OCI-LY1 (cell line): ENCODE measurements at regions not wholly inside any gene's neighbourhood (a gene's known extent, or its start where the extent isn't known, plus 50 kb on each side); places are given as distances from the start of the nearest gene placed in this dataset.

Source experiments
- H2AFZ ChIP-seq: fragments of 200-600 bp; sonication (generic), shearing (Covaris generic); 2 replicates; pipeline ENCODE4 v1.6.0; 2014; ENCODE audit warnings: antibody characterized with exemption, mild to moderate bottlenecking, low read length
- H3F3A ChIP-seq: fragments of 200-600 bp; sonication (generic), shearing (Covaris generic); 2 replicates; pipeline ENCODE4 v1.6.0; 2014; ENCODE audit warnings: mild to moderate bottlenecking, antibody characterized with exemption, low read length, moderate library complexity; ENCODE audit not compliant: insufficient read depth
- H3K27ac ChIP-seq: fragments of 200-600 bp; sonication (generic); 2 replicates; pipeline ENCODE4 v1.5.1; 2014; ENCODE audit warnings: low read length, mixed run types, mild to moderate bottlenecking, low read depth; ENCODE audit not compliant: poor library complexity, severe bottlenecking
- H3K27me3 ChIP-seq: fragments of 200-600 bp; sonication (generic); 2 replicates; pipeline ENCODE4 v1.6.0; 2014; ENCODE audit warnings: antibody characterized with exemption, mild to moderate bottlenecking, low read length, moderate library complexity; ENCODE audit not compliant: insufficient read depth
- H3K36me3 ChIP-seq: fragments of 200-600 bp; sonication (generic); 2 replicates; pipeline ENCODE4 v1.6.1; 2014; ENCODE audit warnings: mild to moderate bottlenecking, antibody characterized with exemption, low read length, moderate library complexity, mixed read lengths; ENCODE audit not compliant: insufficient read depth
- H3K4me1 ChIP-seq: fragments of 200-600 bp; sonication (generic); 2 replicates; pipeline ENCODE4 v1.5.1; 2014; ENCODE audit warnings: mild to moderate bottlenecking, low read length, moderate library complexity; ENCODE audit not compliant: insufficient read depth, severe bottlenecking
- H3K4me2 ChIP-seq: fragments of 200-600 bp; sonication (generic), shearing (Covaris generic); 2 replicates; pipeline ENCODE4 v1.6.1; 2014; ENCODE audit warnings: low read length
- H3K4me3 ChIP-seq: fragments of 200-600 bp; sonication (generic); 2 replicates; pipeline ENCODE4 v1.5.1; 2014; ENCODE audit warnings: low read length, low read depth, mild to moderate bottlenecking, mixed read lengths; ENCODE audit not compliant: poor library complexity, severe bottlenecking
- H3K79me2 ChIP-seq: fragments of 200-600 bp; shearing (Covaris generic); 2 replicates; pipeline ENCODE4 v1.6.1; 2016; ENCODE audit warnings: mixed run types, low read length, mixed read lengths; ENCODE audit not compliant: insufficient read depth
- H3K9ac ChIP-seq: fragments of 200-600 bp; sonication (generic), shearing (Covaris generic); 2 replicates; pipeline ENCODE4 v1.6.1; 2014; ENCODE audit warnings: mild to moderate bottlenecking, low read length, mixed read lengths
- H3K9me2 ChIP-seq: fragments of 200-600 bp; sonication (generic), shearing (Covaris generic); 2 replicates; pipeline ENCODE4 v1.6.1; 2014; ENCODE audit warnings: low read depth, mild to moderate bottlenecking, low read length, mixed read lengths
- H3K9me3 ChIP-seq: fragments of 200-600 bp; shearing (Covaris generic); 2 replicates; pipeline ENCODE4 v1.6.1; 2014; ENCODE audit warnings: low read length, mixed read lengths
- H4K20me1 ChIP-seq: fragments of 200-600 bp; sonication (generic), shearing (Covaris generic); 2 replicates; pipeline ENCODE4 v1.6.0; 2016; ENCODE audit warnings: mild to moderate bottlenecking, low read length; ENCODE audit not compliant: insufficient read depth
- EZH2 ChIP-seq: fragments of 200-600 bp; sonication (generic), shearing (Covaris generic); IDR thresholded peaks from 2 replicates; pipeline ENCODE4 v1.8.0; 2017; ENCODE audit warnings: borderline replicate concordance, mixed run types, mild to moderate bottlenecking, antibody characterized with exemption, low read length, moderate library complexity, mixed read lengths
- TF ChIP-seq, protein P1 (sequence below): fragments of 200-600 bp; sonication (generic), shearing (Covaris generic); IDR thresholded peaks from 2 replicates; pipeline ENCODE4 v1.5.1; 2017; ENCODE audit warnings: mild to moderate bottlenecking, antibody characterized with exemption, low read length, moderate library complexity, mixed read lengths

DNA sequence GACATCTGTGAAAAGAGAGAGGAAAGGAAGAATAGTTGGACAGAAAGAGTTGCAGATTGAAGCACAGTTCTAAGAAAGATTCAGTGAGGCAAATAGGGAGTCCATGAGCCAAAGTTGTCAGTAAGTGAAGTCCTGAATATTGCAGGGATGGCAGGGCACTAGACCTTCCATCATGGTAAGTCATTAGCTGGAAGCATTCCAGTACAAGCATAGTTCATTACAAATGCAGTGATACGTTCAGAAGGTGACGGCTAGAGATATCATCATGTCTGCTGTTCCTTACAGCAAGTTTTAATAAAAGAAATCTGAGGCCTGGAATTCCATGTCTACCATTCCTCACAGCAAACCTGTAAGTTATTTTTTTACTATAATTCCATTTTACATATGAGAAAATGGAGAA lies 720.1 kb downstream of the GBE1 start:
- no peaks in the 10 kb centered on the region for H3K9me2 ChIP-seq
- H3K4me2 ChIP-seq, result no peak overlapping the region
- no peaks in the 10 kb centered on the region for H3K27me3 ChIP-seq
- H3K4me1 ChIP-seq, result no peaks in the 10 kb centered on the region
- no peaks in the 10 kb centered on the region for H3K9me3 ChIP-seq
- H3F3A ChIP-seq, result no peaks in the 10 kb centered on the region
- H4K20me1 ChIP-seq, result no peaks in the 10 kb centered on the region
- no peaks in the 10 kb centered on the region for H3K36me3 ChIP-seq
- H3K4me3 ChIP-seq, result no peak overlapping the region
- H3K27ac ChIP-seq, result no peak overlapping the region
- TF ChIP-seq, protein P1, sequence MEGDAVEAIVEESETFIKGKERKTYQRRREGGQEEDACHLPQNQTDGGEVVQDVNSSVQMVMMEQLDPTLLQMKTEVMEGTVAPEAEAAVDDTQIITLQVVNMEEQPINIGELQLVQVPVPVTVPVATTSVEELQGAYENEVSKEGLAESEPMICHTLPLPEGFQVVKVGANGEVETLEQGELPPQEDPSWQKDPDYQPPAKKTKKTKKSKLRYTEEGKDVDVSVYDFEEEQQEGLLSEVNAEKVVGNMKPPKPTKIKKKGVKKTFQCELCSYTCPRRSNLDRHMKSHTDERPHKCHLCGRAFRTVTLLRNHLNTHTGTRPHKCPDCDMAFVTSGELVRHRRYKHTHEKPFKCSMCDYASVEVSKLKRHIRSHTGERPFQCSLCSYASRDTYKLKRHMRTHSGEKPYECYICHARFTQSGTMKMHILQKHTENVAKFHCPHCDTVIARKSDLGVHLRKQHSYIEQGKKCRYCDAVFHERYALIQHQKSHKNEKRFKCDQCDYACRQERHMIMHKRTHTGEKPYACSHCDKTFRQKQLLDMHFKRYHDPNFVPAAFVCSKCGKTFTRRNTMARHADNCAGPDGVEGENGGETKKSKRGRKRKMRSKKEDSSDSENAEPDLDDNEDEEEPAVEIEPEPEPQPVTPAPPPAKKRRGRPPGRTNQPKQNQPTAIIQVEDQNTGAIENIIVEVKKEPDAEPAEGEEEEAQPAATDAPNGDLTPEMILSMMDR, result no peak
- TF ChIP-seq EZH2, result no peak
- H3K79me2 ChIP-seq, result no peaks in the 10 kb centered on the region
- no peak overlapping the region for H3K9ac ChIP-seq
- no peak overlapping the region for H2AFZ ChIP-seq

DNA sequence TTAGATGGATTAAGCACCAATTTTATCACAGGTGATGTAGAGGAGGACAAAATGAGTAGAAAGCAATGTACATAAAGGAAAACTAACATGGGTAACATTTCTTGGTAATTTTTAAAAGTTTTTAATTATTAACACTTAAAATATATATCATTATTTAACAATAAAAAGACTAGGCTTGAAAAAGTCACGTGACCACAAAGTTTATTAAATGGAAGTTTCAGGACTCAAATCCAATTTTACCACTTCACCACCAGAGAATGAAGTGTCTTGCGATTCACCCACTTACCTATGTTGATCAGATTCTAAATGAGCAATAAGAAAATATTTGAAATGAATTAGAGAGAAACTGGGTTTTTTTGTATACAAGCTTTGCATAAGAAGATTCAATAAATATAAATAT lies 721.3 kb downstream of the GBE1 start:
- Histone ChIP-seq H3K27me3 (no peaks in the 10 kb centered on the region), H4K20me1 (no peaks in the 10 kb centered on the region), H3F3A (no peaks in the 10 kb centered on the region), H3K9ac (no peak overlapping the region), H2AFZ (no peak overlapping the region), H3K4me1 (no peaks in the 10 kb centered on the region), H3K9me2 (no peaks in the 10 kb centered on the region), H3K27ac (no peak overlapping the region), H3K79me2 (no peaks in the 10 kb centered on the region), H3K4me3 (no peak overlapping the region), H3K4me2 (no peak overlapping the region), H3K36me3 (no peaks in the 10 kb centered on the region), H3K9me3 (no peaks in the 10 kb centered on the region)
- no peak for TF ChIP-seq EZH2
- TF ChIP-seq, protein P1, result no peak

DNA sequence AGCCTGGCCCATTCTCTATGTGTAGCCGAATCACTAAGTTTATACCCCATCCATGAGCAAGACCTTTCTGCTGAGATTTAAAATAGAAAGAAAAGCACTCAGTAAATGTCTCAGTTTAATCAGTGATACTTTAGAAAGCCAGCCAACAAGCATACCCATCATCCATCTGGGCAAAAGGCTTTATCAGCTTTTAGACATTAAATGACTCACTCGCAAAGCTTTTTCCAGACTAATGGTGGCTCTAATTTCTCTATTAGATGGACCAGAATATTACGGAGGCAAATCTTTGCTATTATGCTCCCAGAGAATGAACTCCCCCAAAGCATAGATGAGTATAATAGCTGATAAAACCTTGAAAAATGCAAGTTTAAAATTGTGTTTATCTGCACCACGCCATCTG lies 727.8 kb downstream of the GBE1 start:
- Histone ChIP-seq H3K9ac (no peak overlapping the region), H3K4me3 (no peak overlapping the region), H4K20me1 (no peaks in the 10 kb centered on the region), H3K9me2 (no peaks in the 10 kb centered on the region), H2AFZ (no peak overlapping the region), H3K4me2 (no peak overlapping the region), H3K79me2 (no peaks in the 10 kb centered on the region), H3K27me3 (no peaks in the 10 kb centered on the region), H3F3A (no peaks in the 10 kb centered on the region), H3K9me3 (no peaks in the 10 kb centered on the region), H3K36me3 (no peaks in the 10 kb centered on the region), H3K27ac (no peak overlapping the region), H3K4me1 (no peaks in the 10 kb centered on the region)
- TF ChIP-seq, protein P1, result no peak
- no peak for TF ChIP-seq EZH2
